Liver (tissue), 7 donors: ENCODE measurements at regions not wholly inside any gene's neighbourhood (a gene's known extent, or its start where the extent isn't known, plus 50 kb on each side); places are given as distances from the start of the nearest gene placed in this dataset.

Experiments
- DNase-seq: peaks from one replicate; pipeline ENCODE4 v3.0.0-alpha.2; 2017; ENCODE audit warnings: low spot score
- H3K27ac ChIP-seq, 2 donors: one replicate each; pipeline ENCODE4 v1.7.0; 2013; ENCODE audit warnings: inconsistent platforms in 2 of 2, low read length in 2 of 2, control low read depth in 1 of 2, low read depth in 1 of 2, mild to moderate bottlenecking in 1 of 2
- H3K27me3 ChIP-seq, 4 donors: one replicate each; pipeline versions ENCODE4 v1.6.1 to v1.7.0; 2013; ENCODE audit warnings: low read length in 3 of 4, inconsistent platforms in 1 of 4, mild to moderate bottlenecking in 1 of 4, moderate library complexity in 1 of 4; ENCODE audit not compliant: control insufficient read depth in 4 of 4, insufficient read depth in 4 of 4
- H3K36me3 ChIP-seq, 4 donors: one replicate each; pipeline versions ENCODE4 v1.6.1 to v1.7.0; 2013; ENCODE audit warnings: low read length in 3 of 4, mild to moderate bottlenecking in 3 of 4, low read depth in 1 of 4, moderate library complexity in 1 of 4; ENCODE audit not compliant: control insufficient read depth in 4 of 4, insufficient read depth in 3 of 4
- H3K4me1 ChIP-seq, 4 donors: one replicate each; pipeline versions ENCODE4 v1.6.1 to v1.7.0; 2013; ENCODE audit warnings: low read length in 3 of 4, mild to moderate bottlenecking in 3 of 4, moderate library complexity in 1 of 4; ENCODE audit not compliant: control insufficient read depth in 4 of 4, insufficient read depth in 4 of 4
- H3K4me3 ChIP-seq, 3 donors: one replicate each; pipeline versions ENCODE4 v1.6.1 to v1.7.0; 2013; ENCODE audit warnings: low read length in 3 of 3, control low read depth in 1 of 3, low read depth in 1 of 3, mild to moderate bottlenecking in 1 of 3
- H3K9ac ChIP-seq, 2 donors: one replicate each; pipeline ENCODE4 v1.7.0; 2013; ENCODE audit warnings: low read length in 2 of 2, mild to moderate bottlenecking in 2 of 2, moderate library complexity in 2 of 2, control low read depth in 1 of 2, low read depth in 1 of 2
- H3K9me3 ChIP-seq, 4 donors: one replicate each; pipeline versions ENCODE4 v1.6.1 to v1.7.0; 2013; ENCODE audit warnings: low read length in 3 of 4; ENCODE audit not compliant: control insufficient read depth in 4 of 4
- EGR1 ChIP-seq, 2 donors: IDR thresholded peaks; 2 replicates each; pipeline ENCODE4 v1.6.1; 2016 to 2018; ENCODE audit warnings: antibody characterized with exemption in 2 of 2, low read depth in 2 of 2
- FOXA1 ChIP-seq: IDR thresholded peaks from 2 replicates; pipeline ENCODE4 v1.6.1; 2016; ENCODE audit warnings: antibody characterized with exemption
- FOXA2 ChIP-seq: IDR thresholded peaks from 2 replicates; pipeline ENCODE4 v1.6.1; 2016; ENCODE audit warnings: antibody characterized with exemption
- GABPA ChIP-seq, 2 donors: IDR thresholded peaks in 1 of 2; conservative IDR thresholded peaks in 1 of 2; 2 replicates each; pipeline ENCODE4 v1.6.1; 2016; ENCODE audit warnings: antibody characterized with exemption in 2 of 2, mild to moderate bottlenecking in 1 of 2, moderate library complexity in 1 of 2
- HNF4A ChIP-seq, 2 donors: conservative IDR thresholded peaks; 2 replicates each; pipeline ENCODE4 v1.6.1; 2016; ENCODE audit warnings: antibody characterized with exemption in 2 of 2, mild to moderate bottlenecking in 2 of 2
- HNF4G ChIP-seq: IDR thresholded peaks from 2 replicates; pipeline ENCODE4 v1.6.1; 2016; ENCODE audit warnings: antibody characterized with exemption
- JUND ChIP-seq, 2 donors: IDR thresholded peaks; 2 replicates each; pipeline ENCODE4 v1.6.1; 2016; ENCODE audit warnings: antibody characterized with exemption in 2 of 2
- MAX ChIP-seq: IDR thresholded peaks from 2 replicates; pipeline ENCODE4 v1.6.1; 2016; ENCODE audit warnings: antibody characterized with exemption
- NR2F2 ChIP-seq: IDR thresholded peaks from 2 replicates; pipeline ENCODE4 v1.6.1; 2016; ENCODE audit warnings: antibody characterized with exemption
- RAD21 ChIP-seq, 2 donors: IDR thresholded peaks; 2 replicates each; pipeline ENCODE4 v1.6.1; 2016; ENCODE audit warnings: antibody characterized with exemption in 2 of 2, mild to moderate bottlenecking in 2 of 2
- REST ChIP-seq: IDR thresholded peaks from 2 replicates; pipeline ENCODE4 v1.6.1; 2016; ENCODE audit warnings: antibody characterized with exemption, mild to moderate bottlenecking
- RXRA ChIP-seq, 2 donors: IDR thresholded peaks; 2 replicates each; pipeline ENCODE4 v1.6.1; 2017 to 2018; ENCODE audit warnings: antibody characterized with exemption in 2 of 2, mild to moderate bottlenecking in 1 of 2
- SP1 ChIP-seq: IDR thresholded peaks from 2 replicates; pipeline ENCODE4 v1.6.1; 2018; ENCODE audit warnings: antibody characterized with exemption, mild to moderate bottlenecking
- TAF1 ChIP-seq: conservative IDR thresholded peaks from 2 replicates; pipeline ENCODE4 v1.6.1; 2016; ENCODE audit warnings: antibody characterized with exemption, mild to moderate bottlenecking
- YY1 ChIP-seq: IDR thresholded peaks from 2 replicates; pipeline ENCODE4 v1.6.1; 2016; ENCODE audit warnings: antibody characterized with exemption, mild to moderate bottlenecking
- ZBTB33 ChIP-seq: IDR thresholded peaks from 2 replicates; pipeline ENCODE4 v1.6.1; 2016; ENCODE audit warnings: antibody characterized with exemption
- WGBS: extraction: QIAGEN DNeasy Blood & Tissue Kit; methylation state at CpG from one replicate; pipeline ENCODE4 v1.1.7; 2013; 5-methylcytosine and 5-hydroxymethylcytosine counted together
- TF ChIP-seq, protein P1 (sequence below): IDR thresholded peaks from 2 replicates; pipeline ENCODE4 v1.6.1; 2016; ENCODE audit warnings: antibody characterized with exemption
- donor health status: healthy.
- donor health status: healthy.
- donor health status: healthy.
- donor health status: healthy.

DNA sequence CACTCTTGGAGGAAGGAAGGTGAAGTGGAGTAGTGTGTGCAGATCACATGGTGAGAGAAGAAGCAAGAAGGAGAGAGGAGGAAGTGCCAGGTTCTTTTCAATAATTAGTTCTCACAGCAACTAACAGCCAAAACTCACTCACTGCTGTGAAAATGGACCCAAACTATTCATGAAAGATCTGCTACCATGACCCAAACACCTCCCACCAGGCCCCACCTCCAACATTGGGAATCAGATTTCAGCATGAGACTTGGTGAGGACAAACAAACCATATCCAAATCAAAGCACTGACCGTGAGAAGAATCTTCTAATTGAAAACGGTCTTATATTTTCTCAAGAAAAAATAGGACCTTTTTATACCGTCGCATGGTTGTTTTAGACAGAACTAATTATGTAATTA is 468.7 kb upstream of the TYRP1 start:
- H3K4me3 ChIP-seq = no peak overlapping the region
- H3K9me3 ChIP-seq = no peaks in the 10 kb centered on the region
- 55% methylated on average over 4 of the region's 4 CpGs for WGBS
- H3K4me1 ChIP-seq = no peaks in the 10 kb centered on the region
- no peak for DNase-seq
- H3K36me3 ChIP-seq = no peaks in the 10 kb centered on the region
- H3K27me3 ChIP-seq = no peaks in the 10 kb centered on the region
- no peak overlapping the region for H3K27ac ChIP-seq
- no peak for TF ChIP-seq EGR1 (IDR thresholded peaks at IDR 0.05; ENCODE audit: low read depth in 2 of 2)
- TF ChIP-seq NR2F2 = no peak
- no peak for TF ChIP-seq GABPA (IDR thresholded peaks at IDR 0.05 in 1 of 2, conservative IDR thresholded peaks at IDR 0.05 in 1 of 2)
- no peak overlapping the region for H3K9ac ChIP-seq

DNA sequence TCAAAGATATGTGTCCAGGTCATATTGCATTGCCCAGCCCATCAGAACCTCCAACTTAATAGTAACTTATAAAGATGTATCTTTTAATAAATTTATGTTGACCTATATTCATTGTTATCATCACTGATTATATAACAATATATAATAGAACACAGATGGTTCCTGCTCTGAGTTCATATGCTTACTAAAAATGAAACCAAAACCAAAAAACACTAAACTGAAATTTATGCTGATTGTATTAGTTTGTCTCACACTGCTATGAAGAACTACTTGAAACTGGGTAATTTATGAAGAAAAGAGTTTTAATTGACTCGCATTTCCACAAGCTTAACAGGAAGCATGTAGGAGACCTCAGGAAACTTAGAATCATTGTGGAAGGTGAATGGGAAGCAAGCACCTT is 462.5 kb upstream of the TYRP1 start:
- H3K27me3 ChIP-seq = no peaks in the 10 kb centered on the region
- no peak overlapping the region for H3K4me3 ChIP-seq
- no peaks in the 10 kb centered on the region for H3K36me3 ChIP-seq
- no peak for DNase-seq
- 49% methylated on average over 1 of the region's 1 CpG for WGBS
- H3K9me3 ChIP-seq = no peaks in the 10 kb centered on the region
- H3K9ac ChIP-seq = no peak overlapping the region
- H3K27ac ChIP-seq = no peak overlapping the region
- TF ChIP-seq HNF4G = no peak
- no peak for TF ChIP-seq SP1
- TF ChIP-seq MAX = no peak
- no peak for TF ChIP-seq TAF1
- TF ChIP-seq, protein P1, sequence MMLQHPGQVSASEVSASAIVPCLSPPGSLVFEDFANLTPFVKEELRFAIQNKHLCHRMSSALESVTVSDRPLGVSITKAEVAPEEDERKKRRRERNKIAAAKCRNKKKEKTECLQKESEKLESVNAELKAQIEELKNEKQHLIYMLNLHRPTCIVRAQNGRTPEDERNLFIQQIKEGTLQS = no peak
- no peak for TF ChIP-seq NR2F2
- no peak for TF ChIP-seq RXRA (IDR thresholded peaks at IDR 0.05)
- TF ChIP-seq FOXA1 = no peak
- no peak for TF ChIP-seq HNF4A (conservative IDR thresholded peaks at IDR 0.05)
- TF ChIP-seq EGR1 (IDR thresholded peaks at IDR 0.05; ENCODE audit: low read depth in 2 of 2) = no peak
- TF ChIP-seq ZBTB33 = no peak
- no peak for TF ChIP-seq RAD21 (IDR thresholded peaks at IDR 0.05)
- no peak for TF ChIP-seq REST
- TF ChIP-seq YY1 = no peak
- no peak for TF ChIP-seq JUND (IDR thresholded peaks at IDR 0.05)
- TF ChIP-seq FOXA2 = no peak
- TF ChIP-seq GABPA (IDR thresholded peaks at IDR 0.05 in 1 of 2, conservative IDR thresholded peaks at IDR 0.05 in 1 of 2) = no peak
- H3K4me1 ChIP-seq = peaks cover 0 to 5% (median 2%) of the 10 kb centered on the region in 4 donors
